GM18907 (cell line): ENCODE measurements at regions not wholly inside any gene's neighbourhood (a gene's known extent, or its start where the extent isn't known, plus 50 kb on each side); places are given as distances from the start of the nearest gene placed in this dataset.
"Not testable (repeated sequence)": the region's sequence is repeated elsewhere in the genome, so short reads cannot be mapped to it uniquely, and the experiment has no call there.

Experiments used
- ATAC-seq: cut with Tn5 transposase; IDR thresholded peaks from one replicate; pipeline ENCODE4 v1.9.1; 2021; ENCODE audit warnings: mild to moderate bottlenecking, moderate library complexity; ENCODE audit not compliant: unreplicated experiment

GRCh38 chr5:82959466-82959865, 117.7 kb downstream of the TMEM167A start:
- no peak for ATAC-seq

- ATAC-seq = no peak
Measured at GRCh38 chr5:82956600-82956999, 120.6 kb downstream of the TMEM167A start.

- ATAC-seq = no peak
Measured at GRCh38 chr5:82952326-82952725, 124.9 kb downstream of the TMEM167A start.

GRCh38 chr5:82944267-82944666, 132.9 kb downstream of the TMEM167A start:
- ATAC-seq = not testable (repeated sequence)

DNA sequence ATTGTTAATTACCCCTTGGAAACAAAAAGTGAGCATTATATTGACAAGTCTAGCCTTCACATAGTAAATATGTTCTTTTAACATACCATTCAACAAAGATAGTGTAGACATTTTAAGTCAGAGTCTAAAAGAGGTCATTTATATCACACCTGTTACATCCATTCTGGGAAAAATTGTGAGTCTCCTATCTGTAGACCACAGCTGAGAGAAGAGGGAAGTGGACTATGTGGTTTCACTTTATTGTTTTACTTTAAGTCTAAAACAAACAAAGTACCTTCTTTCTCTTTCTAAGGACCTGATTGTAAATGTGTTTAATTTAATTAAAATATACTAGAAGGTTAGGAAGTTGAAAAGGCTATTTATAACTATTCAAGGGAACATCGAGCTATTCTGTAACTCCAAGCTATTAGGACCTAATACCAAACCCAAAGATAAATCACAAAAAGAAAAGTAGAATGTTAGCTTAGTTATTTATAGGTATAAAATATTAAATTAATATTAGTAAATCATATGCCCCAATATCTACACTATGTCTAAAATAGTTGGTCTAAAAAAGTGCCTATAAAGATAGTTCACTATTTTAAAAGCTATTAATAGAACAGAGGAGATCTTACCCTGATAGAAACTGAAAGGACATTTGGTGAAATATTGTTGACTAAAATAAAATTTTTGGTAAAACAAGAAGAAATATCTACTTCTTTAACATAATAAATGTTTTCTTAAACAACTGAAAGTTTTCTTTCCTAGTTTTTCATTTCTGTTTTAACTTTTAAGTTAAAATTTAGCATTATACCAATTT, 134.9 kb downstream of the TMEM167A start:
- no peak for ATAC-seq

GRCh38 chr5:82938901-82939725, 138.1 kb downstream of the TMEM167A start:
- ATAC-seq = no peak

DNA sequence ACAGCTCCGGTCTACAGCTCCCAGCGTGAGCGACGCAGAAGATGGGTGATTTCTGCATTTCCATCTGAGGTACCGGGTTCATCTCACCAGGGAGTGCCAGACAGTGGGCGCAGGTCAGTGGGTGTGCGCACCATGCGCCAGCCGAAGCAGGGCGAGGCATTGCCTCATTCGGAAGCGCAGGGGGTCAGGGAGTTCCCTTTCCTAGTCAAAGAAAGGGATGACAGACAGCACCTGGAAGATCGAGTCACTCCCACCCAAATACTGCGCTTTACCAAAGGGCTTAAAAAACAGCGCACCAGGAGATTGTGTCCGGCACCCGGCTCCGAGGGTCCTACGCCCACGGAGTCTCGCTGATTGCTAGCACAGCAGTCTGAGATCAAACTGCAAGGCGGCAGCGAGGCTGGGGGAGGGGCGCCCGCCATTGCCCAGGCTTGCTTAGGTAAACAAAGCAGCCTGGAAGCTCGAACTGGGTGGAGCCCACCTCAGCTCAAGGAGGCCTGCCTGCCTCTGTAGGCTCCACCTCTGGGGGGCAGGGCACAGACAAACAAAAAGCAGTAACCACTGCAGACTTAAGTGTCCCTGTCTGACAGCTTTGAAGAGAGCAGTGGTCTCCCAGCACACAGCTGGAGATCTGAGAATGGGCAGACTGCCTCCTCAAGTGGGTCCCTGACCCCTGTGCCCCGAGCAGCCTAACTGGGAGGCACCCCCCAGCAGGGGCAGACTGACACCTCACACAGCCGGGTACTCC, 144.5 kb downstream of the TMEM167A start:
- not testable (repeated sequence) for ATAC-seq

- ATAC-seq = no peak
Measured at GRCh38 chr5:82931110-82931509, 146.1 kb downstream of the TMEM167A start.

DNA sequence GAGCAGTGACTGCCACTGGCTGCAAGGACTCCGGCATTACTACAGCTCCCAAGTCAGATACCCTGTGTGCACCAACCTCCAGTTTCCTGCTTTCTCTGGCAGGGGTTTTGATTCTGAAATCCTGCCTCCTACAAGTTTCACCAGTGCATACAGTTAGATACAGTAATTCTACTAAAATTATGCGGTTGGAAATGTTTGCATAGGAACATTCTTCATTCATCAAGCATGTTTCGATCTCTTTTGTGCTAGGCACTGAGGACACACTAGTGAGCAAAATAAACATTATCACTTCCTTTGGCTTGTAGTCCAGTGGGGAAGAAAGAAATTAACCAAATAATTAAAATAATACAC, 152.2 kb downstream of the TMEM167A start:
- ATAC-seq = no peak

GRCh38 chr5:82924226-82925060, 152.8 kb downstream of the TMEM167A start:
- no peak for ATAC-seq

- ATAC-seq = no peak
Measured at GRCh38 chr5:82922086-82922734, 155.0 kb downstream of the TMEM167A start.

DNA sequence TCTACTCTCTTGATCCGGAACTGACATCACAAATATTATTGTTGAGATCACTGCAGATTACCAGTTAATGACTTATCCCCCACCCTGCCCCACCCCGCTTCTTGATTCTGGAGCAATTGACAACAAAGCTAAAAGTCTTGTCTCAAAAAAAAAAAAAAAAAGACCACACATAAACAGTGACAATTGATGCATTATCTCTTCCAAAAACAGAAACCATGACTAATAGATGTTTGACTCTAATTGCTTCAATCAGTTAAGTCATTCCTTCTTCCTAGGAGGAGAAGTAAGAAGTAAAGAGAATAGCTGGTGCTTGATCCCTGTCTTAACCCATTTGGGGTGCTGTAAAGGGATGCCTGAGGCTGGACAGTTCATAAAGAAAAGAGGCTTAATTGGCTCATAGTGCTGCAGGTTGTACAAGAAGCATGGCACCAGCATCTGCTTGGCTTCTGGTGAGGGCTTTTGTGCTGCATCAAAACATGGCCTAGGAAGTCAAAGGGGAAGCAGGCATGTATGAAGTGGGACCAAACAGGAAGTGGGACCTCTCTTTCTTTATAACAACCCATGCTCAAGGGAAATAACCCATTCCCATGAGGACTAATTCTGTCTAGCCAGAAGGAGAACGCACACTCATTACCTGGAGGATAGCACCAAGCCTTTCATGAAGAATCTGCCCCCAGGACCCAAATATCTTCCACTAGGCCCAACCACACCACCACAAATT, 158.7 kb downstream of the TMEM167A start:
- ATAC-seq = no peak

GRCh38 chr5:82917584-82917983, 159.6 kb downstream of the TMEM167A start:
- ATAC-seq = peak; percentile 74

DNA sequence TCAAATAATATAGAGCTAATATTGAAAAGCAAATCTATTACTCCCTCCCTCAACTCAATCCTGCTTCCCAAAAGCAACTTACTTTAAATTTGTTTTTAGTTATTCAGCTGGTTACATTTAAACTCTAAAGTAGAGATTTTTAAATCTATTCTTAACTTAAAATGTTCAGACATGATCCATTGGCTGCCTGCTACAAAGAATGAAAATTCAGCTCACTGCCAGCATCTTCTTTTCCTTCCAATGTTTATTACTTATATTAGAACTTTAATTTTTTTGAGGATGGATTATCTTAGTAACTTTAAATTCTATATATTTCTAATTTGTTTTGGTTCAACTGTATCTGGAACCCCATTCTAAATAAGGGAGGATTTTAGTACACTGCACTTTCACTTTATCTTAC, 163.2 kb downstream of the TMEM167A start:
- no peak for ATAC-seq

- no peak for ATAC-seq
Measured at GRCh38 chr5:82912462-82912861, 164.7 kb downstream of the TMEM167A start.

DNA sequence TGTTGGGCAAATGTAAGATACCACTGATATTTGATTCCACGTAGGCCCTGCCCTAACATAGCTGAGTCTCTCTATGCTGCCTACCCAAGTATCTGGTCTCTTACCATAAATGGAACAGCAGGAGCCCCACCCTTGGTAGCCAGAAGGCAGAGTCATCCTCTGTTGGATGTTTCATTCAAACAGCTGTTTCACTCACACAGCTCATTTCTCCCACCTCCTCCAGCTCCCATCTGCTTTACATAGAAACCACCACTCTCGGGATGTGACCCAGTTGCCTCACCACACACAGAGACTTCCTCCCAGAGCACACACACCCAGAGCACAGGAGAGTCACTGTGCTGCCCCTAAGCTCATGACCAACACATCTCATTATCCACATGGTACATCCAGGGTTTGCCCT, 165.3 kb downstream of the TMEM167A start:
- no peak for ATAC-seq

GRCh38 chr5:82910905-82911304, 166.3 kb downstream of the TMEM167A start:
- ATAC-seq = no peak

DNA sequence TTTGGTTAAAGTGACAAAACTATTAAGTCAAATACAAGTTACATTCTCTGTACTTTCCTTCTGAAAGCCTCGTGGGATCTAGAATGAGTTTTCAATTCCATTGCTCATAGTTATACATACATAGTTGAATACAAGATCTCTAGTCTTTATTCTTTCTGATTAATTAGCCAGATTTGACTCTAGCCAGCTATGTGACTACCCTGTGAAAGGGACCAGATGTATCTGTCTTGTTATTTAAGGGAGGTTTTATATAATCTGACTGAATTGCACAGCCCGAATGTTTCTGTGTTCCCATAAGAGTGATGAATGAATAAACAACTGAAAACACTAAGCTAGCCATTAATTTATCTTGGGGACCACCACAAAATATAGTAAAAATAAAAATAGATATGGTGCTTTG, 166.7 kb downstream of the TMEM167A start:
- no peak for ATAC-seq

- ATAC-seq = no peak
Measured at GRCh38 chr5:82909771-82910170, 167.4 kb downstream of the TMEM167A start.
